Astrocyte of the spinal cord (primary cell): ENCODE measurements at regions not wholly inside any gene's neighbourhood (a gene's known extent, or its start where the extent isn't known, plus 50 kb on each side); places are given as distances from the start of the nearest gene placed in this dataset.

Experiments
- DNase-seq: peaks from one replicate; pipeline ENCODE4 v3.0.0; 2011; ENCODE audit warnings: low read depth, low spot score
- H3K4me3 ChIP-seq: 2 replicates; pipeline ENCODE4 v1.5.1; 2011; ENCODE audit warnings: low read depth, mild to moderate bottlenecking, low read length, moderate library complexity
- in situ Hi-C: cut with HindIII; loops from 2 replicates; pipeline ENCODE4 v1.10.0; 2017; ENCODE audit warnings: low sequenced_read_pairs
- TF ChIP-seq, protein P1 (sequence below): IDR thresholded peaks from 2 replicates; pipeline ENCODE4 v1.5.1; 2012; ENCODE audit warnings: low read depth, mild to moderate bottlenecking, low read length, inconsistent platforms

DNA sequence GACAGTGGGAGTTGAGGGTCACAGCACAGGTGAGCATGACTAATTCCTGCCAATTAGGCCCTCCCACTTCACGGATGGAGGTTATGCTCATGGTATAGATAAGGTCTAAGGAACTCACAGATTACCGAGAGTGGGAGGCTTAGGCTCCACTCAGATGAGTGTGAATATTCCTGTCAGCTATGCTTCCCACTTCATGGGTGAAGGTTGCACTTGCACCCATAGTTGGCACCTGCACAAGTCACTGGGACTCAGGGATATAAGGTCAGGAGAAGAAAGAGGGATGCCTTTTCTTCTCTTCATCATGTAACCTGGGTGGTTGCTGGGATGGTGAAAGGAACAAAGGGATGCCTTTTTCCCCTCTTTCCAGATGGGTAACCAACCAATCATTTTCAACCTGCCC is 264.9 kb upstream of the TNC start:
- no peak for DNase-seq
- in situ Hi-C loops: no loop called here
- TF ChIP-seq, protein P1, sequence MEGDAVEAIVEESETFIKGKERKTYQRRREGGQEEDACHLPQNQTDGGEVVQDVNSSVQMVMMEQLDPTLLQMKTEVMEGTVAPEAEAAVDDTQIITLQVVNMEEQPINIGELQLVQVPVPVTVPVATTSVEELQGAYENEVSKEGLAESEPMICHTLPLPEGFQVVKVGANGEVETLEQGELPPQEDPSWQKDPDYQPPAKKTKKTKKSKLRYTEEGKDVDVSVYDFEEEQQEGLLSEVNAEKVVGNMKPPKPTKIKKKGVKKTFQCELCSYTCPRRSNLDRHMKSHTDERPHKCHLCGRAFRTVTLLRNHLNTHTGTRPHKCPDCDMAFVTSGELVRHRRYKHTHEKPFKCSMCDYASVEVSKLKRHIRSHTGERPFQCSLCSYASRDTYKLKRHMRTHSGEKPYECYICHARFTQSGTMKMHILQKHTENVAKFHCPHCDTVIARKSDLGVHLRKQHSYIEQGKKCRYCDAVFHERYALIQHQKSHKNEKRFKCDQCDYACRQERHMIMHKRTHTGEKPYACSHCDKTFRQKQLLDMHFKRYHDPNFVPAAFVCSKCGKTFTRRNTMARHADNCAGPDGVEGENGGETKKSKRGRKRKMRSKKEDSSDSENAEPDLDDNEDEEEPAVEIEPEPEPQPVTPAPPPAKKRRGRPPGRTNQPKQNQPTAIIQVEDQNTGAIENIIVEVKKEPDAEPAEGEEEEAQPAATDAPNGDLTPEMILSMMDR: no peak
- no peak overlapping the region for H3K4me3 ChIP-seq

DNA sequence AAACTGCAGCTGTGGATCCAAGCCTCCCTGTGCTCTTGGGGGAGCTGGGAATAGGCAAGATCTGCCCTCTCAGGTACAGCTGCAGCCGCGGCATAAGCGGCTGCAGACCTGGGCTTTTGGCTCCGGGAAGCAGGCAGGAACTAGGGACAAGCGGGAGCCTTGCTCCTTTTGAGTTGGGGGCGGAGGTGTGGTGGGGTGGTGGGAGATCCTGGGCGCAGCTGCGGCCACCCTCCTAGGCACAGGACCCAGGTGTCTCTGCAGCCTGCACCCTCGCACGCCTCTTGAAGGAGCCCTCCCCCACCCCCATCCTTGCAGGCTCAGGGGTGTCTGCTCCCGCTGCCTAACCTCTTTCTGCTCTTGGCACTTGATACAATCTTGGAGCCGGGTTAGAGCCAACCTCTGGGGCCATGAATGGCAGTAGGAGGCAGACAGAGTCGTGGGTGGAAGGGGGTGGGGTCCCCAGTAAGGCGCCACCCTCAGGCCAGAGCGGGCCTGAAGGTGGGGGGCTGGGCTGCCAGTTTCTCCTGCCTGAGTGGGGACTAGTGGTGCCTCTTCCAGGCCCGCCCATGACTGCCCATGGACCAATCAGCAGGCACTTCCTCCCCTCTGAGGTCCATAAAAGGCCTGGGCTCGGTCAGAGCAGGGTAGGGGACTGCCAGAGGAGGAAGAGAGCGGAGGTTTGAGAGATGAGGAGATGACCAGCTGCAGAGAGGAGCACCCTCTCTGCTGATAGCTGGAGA is 267.6 kb upstream of the TNC start:
- no peak overlapping the region for H3K4me3 ChIP-seq
- no peak for DNase-seq
- in situ Hi-C loops: no loop called here
- TF ChIP-seq, protein P1: no peak

DNA sequence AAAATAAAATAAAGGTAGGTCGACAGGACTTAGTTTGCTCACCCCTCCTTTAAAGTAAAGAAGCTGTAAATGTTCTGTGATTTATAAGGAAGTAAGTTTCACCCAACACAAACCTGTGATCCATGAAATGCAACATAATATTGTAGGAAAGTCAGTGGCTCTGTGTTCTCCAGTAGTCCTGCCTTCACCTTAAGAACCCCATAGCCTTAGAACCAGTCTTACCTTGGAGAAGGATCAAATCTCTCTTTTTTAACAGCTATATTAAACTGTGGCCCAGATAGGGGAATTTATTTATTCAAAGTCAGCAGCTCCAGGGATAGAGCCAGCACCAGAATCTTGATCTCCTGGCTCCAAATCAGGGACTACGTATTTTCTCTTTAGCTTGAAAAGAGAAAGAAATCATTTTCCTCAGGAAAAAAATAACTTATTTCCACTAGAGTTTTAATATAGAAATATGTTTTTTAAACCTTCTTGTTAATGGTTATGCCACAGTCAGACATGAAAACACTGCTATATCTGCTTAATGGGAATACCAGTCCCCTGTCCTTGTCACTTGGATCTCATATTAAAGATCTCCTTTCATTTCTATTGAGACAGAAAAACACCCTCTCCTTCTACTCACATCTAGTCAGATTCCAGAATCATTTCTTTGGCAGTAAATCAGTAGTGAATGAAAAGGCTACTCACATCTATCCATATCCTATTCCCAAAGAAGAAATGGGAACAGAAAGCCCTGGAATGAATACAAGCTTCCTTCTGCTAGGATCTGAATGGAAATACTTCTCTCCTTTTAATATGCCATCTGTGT is 269.2 kb upstream of the TNC start:
- H3K4me3 ChIP-seq: no peak overlapping the region
- no peak for DNase-seq
- TF ChIP-seq, protein P1: no peak
- in situ Hi-C loops: no loop called here

DNA sequence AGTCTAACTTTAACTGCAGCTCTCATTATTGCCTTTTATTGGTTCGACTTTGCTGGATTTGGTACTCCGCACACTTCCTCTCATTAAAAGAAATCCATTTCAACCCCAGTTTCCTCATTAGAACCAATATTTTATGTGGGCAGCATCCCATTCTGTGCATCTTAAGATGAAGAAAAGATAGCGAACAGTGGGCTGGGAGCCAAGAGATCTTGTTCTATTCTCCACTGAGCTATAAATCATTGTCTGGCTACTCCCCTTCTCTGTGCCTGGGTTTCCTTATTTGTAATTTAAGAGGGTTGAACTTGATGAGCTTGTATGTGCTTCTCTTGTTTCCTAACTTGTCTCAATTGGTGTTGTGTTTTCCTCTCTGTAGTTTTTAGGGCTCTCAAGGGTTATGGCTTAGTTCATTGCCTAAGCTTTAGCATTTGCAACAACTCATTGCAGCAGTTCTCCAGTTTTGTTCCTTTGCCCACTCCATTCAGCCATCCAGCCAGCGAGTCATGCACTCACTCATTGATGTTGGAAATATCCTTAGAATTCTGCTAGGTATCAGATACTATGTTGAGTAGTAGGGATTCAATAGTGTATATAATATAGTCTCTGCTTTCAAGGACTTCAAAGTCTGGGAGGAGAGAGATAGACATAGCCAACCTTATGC is 273.3 kb upstream of the TNC start:
- TF ChIP-seq, protein P1: no peak
- no peak overlapping the region for H3K4me3 ChIP-seq
- DNase-seq: no peak
- in situ Hi-C loops: no loop called here

DNA sequence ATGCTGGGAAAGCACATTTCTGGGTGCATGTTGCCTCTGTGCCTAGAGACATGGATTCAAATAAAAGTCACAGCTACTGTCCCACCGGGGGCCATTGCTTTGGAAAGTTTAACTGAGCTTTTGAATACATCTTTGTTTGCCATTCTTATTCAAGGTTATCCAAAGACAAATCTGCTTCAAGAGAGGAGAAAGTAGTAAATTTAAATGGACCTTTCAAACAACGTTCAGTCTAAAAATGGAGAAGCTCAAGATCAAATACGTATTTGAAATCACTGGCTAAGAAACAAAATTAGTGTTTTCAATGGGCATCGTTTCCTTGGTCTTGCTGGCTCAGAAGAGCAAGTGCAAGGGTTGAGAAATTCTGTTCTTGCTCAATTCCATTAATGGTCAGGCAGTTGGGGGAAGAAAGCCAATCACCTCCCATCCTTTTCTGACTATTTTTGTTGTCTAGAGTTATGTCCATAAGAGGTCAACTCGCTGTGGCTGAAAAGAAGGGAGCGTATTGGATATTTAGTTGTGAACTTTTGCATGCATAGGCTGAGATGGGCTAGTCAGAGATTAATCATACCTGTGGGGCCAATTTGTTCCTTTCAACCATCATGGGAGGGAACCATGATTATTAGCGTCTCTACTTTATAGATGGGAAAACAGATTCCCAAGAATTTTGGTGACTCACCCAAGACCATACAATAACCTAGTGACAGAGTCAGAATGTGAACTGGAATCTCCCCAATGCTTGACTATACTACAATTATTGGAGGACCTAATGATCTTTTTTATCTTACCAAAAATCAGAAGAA is 276.2 kb upstream of the TNC start:
- no peak overlapping the region for H3K4me3 ChIP-seq
- in situ Hi-C loops: no loop called here
- TF ChIP-seq, protein P1: no peak
- DNase-seq: peak; percentile 26

DNA sequence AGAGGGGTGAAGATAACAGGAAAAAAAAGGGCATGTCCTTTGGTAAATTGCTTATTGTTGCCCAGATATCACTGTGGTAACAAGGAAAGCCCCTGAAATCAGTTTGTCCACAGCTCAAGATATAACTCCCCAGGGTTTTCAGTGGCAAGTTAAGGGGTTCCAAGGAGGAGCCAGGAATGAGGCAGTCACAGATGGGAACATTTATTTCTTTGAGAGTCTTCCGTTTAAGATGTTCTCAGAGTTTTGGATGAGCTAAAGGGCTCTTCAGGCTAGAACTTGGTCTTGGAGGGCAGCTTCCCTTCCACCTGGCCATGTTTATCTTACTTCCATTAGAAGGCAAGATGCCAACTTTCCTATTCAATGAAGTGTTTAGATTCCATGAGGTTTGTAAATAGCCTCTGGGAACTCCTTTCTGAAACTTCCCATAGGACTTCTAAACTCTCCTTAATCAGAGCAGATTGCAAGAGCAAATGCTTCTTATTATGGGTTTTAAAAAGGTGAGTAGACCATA is 277.6 kb upstream of the TNC start:
- in situ Hi-C loops: no loop called here
- no peak overlapping the region for H3K4me3 ChIP-seq
- TF ChIP-seq, protein P1: no peak
- DNase-seq: no peak
